OCI-LY3 (cell line): ENCODE measurements at regions not wholly inside any gene's neighbourhood (a gene's known extent, or its start where the extent isn't known, plus 50 kb on each side); places are given as distances from the start of the nearest gene placed in this dataset.

Source experiments
- EZH2phosphoT487 ChIP-seq: fragments of 200-600 bp; shearing (Covaris generic); IDR thresholded peaks from 2 replicates; pipeline ENCODE4 v1.6.1; 2018; ENCODE audit warnings: antibody characterized with exemption, mixed run types, low read depth
- TF ChIP-seq, protein P1 (sequence below): fragments of 200-600, 300-600 bp; sonication (generic); IDR thresholded peaks from 2 replicates; pipeline ENCODE4 v1.5.1; 2014; ENCODE audit warnings: antibody characterized with exemption, low read length, low read depth

DNA sequence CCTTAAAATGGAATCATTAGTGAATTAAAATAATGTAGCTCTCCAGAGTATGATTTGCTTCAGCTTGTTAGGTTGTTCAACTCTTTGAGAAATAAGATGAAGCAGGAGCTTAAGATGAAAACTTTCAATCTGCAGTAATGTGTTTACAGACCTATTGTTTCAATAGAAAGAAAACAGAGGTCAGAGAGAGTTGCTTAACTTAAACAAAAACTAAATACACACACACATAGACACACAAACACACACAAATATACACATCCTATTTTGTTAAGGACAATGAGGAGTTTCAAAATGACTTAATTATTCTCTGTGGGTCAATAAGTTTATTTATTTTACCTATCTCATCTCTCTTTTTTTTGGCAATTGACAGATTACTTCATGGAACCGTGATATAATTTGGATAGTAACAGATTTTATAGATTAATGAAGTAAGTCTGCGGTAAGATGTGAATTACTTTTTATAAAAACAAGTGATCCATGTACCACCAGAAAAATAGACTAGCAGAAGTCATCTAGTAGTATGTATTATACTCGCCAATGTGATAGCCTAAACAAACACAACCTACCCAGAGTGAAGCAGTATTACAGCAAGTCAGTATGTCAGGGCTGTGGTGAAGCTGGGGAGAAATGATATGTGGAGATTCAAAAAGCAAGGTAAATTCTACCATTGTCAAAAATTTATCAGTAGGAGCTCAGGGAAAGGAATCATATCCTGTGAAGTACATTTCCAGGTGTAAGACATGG is 76.7 kb upstream of the DCBLD2 start:
- TF ChIP-seq, protein P1, sequence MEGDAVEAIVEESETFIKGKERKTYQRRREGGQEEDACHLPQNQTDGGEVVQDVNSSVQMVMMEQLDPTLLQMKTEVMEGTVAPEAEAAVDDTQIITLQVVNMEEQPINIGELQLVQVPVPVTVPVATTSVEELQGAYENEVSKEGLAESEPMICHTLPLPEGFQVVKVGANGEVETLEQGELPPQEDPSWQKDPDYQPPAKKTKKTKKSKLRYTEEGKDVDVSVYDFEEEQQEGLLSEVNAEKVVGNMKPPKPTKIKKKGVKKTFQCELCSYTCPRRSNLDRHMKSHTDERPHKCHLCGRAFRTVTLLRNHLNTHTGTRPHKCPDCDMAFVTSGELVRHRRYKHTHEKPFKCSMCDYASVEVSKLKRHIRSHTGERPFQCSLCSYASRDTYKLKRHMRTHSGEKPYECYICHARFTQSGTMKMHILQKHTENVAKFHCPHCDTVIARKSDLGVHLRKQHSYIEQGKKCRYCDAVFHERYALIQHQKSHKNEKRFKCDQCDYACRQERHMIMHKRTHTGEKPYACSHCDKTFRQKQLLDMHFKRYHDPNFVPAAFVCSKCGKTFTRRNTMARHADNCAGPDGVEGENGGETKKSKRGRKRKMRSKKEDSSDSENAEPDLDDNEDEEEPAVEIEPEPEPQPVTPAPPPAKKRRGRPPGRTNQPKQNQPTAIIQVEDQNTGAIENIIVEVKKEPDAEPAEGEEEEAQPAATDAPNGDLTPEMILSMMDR: no peak
- TF ChIP-seq EZH2phosphoT487: no peak
